GM23248 (cell line): ENCODE measurements at regions not wholly inside any gene's neighbourhood (a gene's known extent, or its start where the extent isn't known, plus 50 kb on each side); places are given as distances from the start of the nearest gene placed in this dataset.
A peak's percentile ranks its signal among the peaks of the same experiment; 100 is the strongest.

ENCODE experiments used
- DNase-seq: peaks from one replicate; pipeline ENCODE4 v3.0.0-alpha.2; 2015
- H2AFZ ChIP-seq: fragments of 200-600 bp; sonication (generic); 2 replicates; pipeline ENCODE4 v1.6.1; 2016; ENCODE audit warnings: antibody characterized with exemption
- H3F3A ChIP-seq: fragments of 200-600 bp; sonication (generic); 2 replicates; pipeline ENCODE4 v1.6.1; 2016; ENCODE audit warnings: mild to moderate bottlenecking, antibody characterized with exemption, mixed run types; ENCODE audit not compliant: insufficient read depth
- H3K27ac ChIP-seq: fragments of 200-600 bp; sonication (generic); 2 replicates; pipeline ENCODE4 v1.5.1; 2016; ENCODE audit warnings: mild to moderate bottlenecking
- H3K27me3 ChIP-seq: fragments of 200-600 bp; sonication (generic); replicated peaks from 2 replicates; pipeline ENCODE4 v1.6.1; 2016; ENCODE audit warnings: mild to moderate bottlenecking; ENCODE audit not compliant: insufficient read depth
- H3K36me3 ChIP-seq: fragments of 200-600 bp; sonication (generic); 2 replicates; pipeline ENCODE4 v1.6.1; 2016; ENCODE audit warnings: low read depth, mild to moderate bottlenecking
- H3K4me1 ChIP-seq: fragments of 200-600 bp; sonication (generic); 2 replicates; pipeline ENCODE4 v1.6.1; 2016; ENCODE audit warnings: mild to moderate bottlenecking; ENCODE audit not compliant: insufficient read depth
- H3K4me2 ChIP-seq: fragments of 200-600 bp; sonication (generic); one replicate; pipeline ENCODE4 v1.6.1; 2016; ENCODE audit warnings: mild to moderate bottlenecking; ENCODE audit not compliant: unreplicated experiment
- H3K4me3 ChIP-seq: fragments of 200-600 bp; sonication (generic); 2 replicates; pipeline ENCODE4 v1.5.1; 2016; ENCODE audit warnings: mild to moderate bottlenecking
- H3K79me2 ChIP-seq: fragments of 200-600 bp; sonication (generic); 2 replicates; pipeline ENCODE4 v1.6.1; 2016; ENCODE audit warnings: mild to moderate bottlenecking; ENCODE audit not compliant: insufficient read depth
- H3K9ac ChIP-seq: fragments of 200-600 bp; sonication (generic); 2 replicates; pipeline ENCODE4 v1.6.1; 2016; ENCODE audit warnings: mild to moderate bottlenecking
- H3K9me2 ChIP-seq: fragments of 200-600 bp; sonication (generic); 2 replicates; pipeline ENCODE4 v1.6.1; 2016; ENCODE audit warnings: mixed run types, mild to moderate bottlenecking, moderate library complexity; ENCODE audit not compliant: insufficient read depth
- H3K9me3 ChIP-seq: fragments of 200-600 bp; sonication (generic); one replicate; pipeline ENCODE4 v1.6.1; 2017; ENCODE audit warnings: low read depth
- H4K20me1 ChIP-seq: fragments of 200-600 bp; sonication (generic); 2 replicates; pipeline ENCODE4 v1.6.0; 2016; ENCODE audit not compliant: insufficient read depth
- EZH2 ChIP-seq: fragments of 200-600 bp; sonication (generic); IDR thresholded peaks from 2 replicates; pipeline ENCODE4 v1.6.1; 2018; ENCODE audit warnings: antibody characterized with exemption, mild to moderate bottlenecking; ENCODE audit not compliant: insufficient read depth, poor library complexity, severe bottlenecking
- EZH2phosphoT487 ChIP-seq: fragments of 200-600 bp; sonication (generic); IDR thresholded peaks from 2 replicates; pipeline ENCODE4 v1.6.1; 2018; ENCODE audit warnings: antibody characterized with exemption, moderate library complexity, mild to moderate bottlenecking, low read depth; ENCODE audit not compliant: insufficient read depth
- WGBS, 2 experiments: methylation state at CpG; one replicate each; pipeline ENCODE4 v1.1.6; 2015 to 2017; ENCODE audit warnings: low lambda C conversion rate in 2 of 2, low coverage in 1 of 2; ENCODE audit errors: missing lambda C conversion rate in 2 of 2; 5-methylcytosine and 5-hydroxymethylcytosine counted together
- in situ Hi-C: fragments of 300-500 bp; cut with MboI; formaldehyde crosslinking; loops from 2 replicates; pipeline ENCODE4 v1.15.0; 2020

GRCh38 chr6:125596020-125596419 is 153.4 kb upstream of the HEY2 start:
- Histone ChIP-seq H2AFZ (no peak overlapping the region), H3K9me3 (no peaks in the 10 kb centered on the region), H3K9me2 (no peaks in the 10 kb centered on the region), H3K79me2 (no peaks in the 10 kb centered on the region), H3K27ac (no peak overlapping the region), H3K27me3 (no peaks in the 10 kb centered on the region), H3F3A (no peaks in the 10 kb centered on the region), H3K9ac (no peak overlapping the region), H3K4me2 (no peak overlapping the region), H3K36me3 (no peaks in the 10 kb centered on the region), H3K4me3 (no peak overlapping the region), H3K4me1 (no peaks in the 10 kb centered on the region), H4K20me1 (no peaks in the 10 kb centered on the region)
- no peak for TF ChIP-seq EZH2phosphoT487
- no peak for TF ChIP-seq EZH2
- in situ Hi-C loops: no loop called here
- no peak for DNase-seq
- WGBS, 2 experiments: 61 to 74% methylated on average over 3 of the region's 3 CpGs

- H3K36me3 ChIP-seq: no peaks in the 10 kb centered on the region
- no peak for TF ChIP-seq EZH2
- peak overlapping the region; percentile 41; the same call in 1 of the 2 replicates for H2AFZ ChIP-seq
- peak; percentile 22 for DNase-seq
- H3K9me2 ChIP-seq: no peaks in the 10 kb centered on the region
- WGBS, 2 experiments: 25 to 36% methylated on average over 7 of the region's 7 CpGs
- H3K79me2 ChIP-seq: no peaks in the 10 kb centered on the region
- in situ Hi-C loops: no loop called here
- no peak overlapping the region for H3K27ac ChIP-seq
- H4K20me1 ChIP-seq: no peaks in the 10 kb centered on the region
- no peak overlapping the region for H3K9ac ChIP-seq
- H3K4me3 ChIP-seq: no peak overlapping the region
- H3F3A ChIP-seq: no peaks in the 10 kb centered on the region
- H3K4me2 ChIP-seq: no peak overlapping the region
- no peaks in the 10 kb centered on the region for H3K27me3 ChIP-seq
- no peaks in the 10 kb centered on the region for H3K4me1 ChIP-seq
- no peaks in the 10 kb centered on the region for H3K9me3 ChIP-seq
These were observed 151.8 kb upstream of the HEY2 start for GRCh38 chr6:125597411-125598253.

DNA sequence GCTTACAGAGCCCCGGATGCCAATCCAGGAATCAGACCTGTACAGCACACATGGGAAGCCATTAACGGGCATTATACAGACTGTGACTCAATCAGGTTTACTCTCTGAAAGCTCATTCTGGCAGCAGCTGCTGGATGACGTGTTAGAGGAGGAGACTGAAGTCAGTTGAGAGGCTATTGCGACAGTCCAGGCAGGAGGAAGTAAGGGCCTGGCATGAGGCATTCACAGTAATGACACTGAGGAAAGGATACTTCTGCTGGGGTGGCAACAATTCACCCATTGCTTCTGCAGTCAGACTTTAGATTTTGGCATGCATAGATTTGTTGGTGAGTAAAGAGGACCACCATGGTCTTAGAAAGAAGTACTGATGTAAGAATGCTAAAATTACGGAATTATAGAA is 151.0 kb upstream of the HEY2 start:
- in situ Hi-C loops: no loop called here
- H3K4me3 ChIP-seq: no peak overlapping the region
- WGBS, 2 experiments: 41 to 45% methylated on average over 5 of the region's 5 CpGs

DNA sequence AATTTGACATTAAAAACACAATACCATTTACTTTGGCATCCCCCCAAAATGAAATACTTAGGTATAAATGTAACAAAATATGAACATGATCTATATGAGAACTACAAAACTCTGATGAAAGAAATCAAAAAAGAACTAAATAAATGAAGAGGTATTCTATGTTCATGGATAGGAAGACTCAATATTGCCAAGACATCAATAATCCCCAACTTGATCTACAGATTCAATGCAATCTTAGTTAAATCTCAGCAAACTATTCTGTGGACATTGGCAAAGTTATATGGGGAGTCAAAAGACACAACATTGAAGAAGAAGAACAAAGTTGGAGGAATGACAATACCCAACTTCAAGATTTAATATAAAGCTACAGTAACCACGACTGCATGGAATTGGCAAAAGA is 145.2 kb upstream of the HEY2 start:
- Histone ChIP-seq H3K27ac (no peak overlapping the region), H3K27me3 (no peaks in the 10 kb centered on the region), H2AFZ (no peak overlapping the region), H3K9me3 (no peaks in the 10 kb centered on the region), H3K4me3 (no peak overlapping the region), H3F3A (no peaks in the 10 kb centered on the region), H3K9me2 (no peaks in the 10 kb centered on the region), H4K20me1 (no peaks in the 10 kb centered on the region), H3K4me2 (no peak overlapping the region), H3K4me1 (no peaks in the 10 kb centered on the region), H3K9ac (no peak overlapping the region), H3K36me3 (no peaks in the 10 kb centered on the region), H3K79me2 (no peaks in the 10 kb centered on the region)
- DNase-seq: no peak
- WGBS, 2 experiments: 16% methylated on average over 1 of the region's 1 CpG
- TF ChIP-seq EZH2 (no peak), EZH2phosphoT487 (no peak)
- in situ Hi-C loops: no loop called here

More for the DNA sequence above, 151.0 kb upstream of the HEY2 start:
- Histone ChIP-seq H3K9me2 (no peaks in the 10 kb centered on the region), H3K27ac (no peak overlapping the region), H3F3A (no peaks in the 10 kb centered on the region), H2AFZ (peak overlapping the region; percentile 41; the same call in 1 of the 2 replicates), H4K20me1 (no peaks in the 10 kb centered on the region), H3K9me3 (no peaks in the 10 kb centered on the region), H3K4me1 (no peaks in the 10 kb centered on the region), H3K79me2 (no peaks in the 10 kb centered on the region), H3K36me3 (no peaks in the 10 kb centered on the region), H3K27me3 (no peaks in the 10 kb centered on the region), H3K4me2 (no peak overlapping the region), H3K9ac (no peak overlapping the region)
- TF ChIP-seq EZH2: no peak
- TF ChIP-seq EZH2phosphoT487: no peak
- DNase-seq: peak; percentile 80
